Tibial artery (tissue), 4 donors: ENCODE measurements at regions not wholly inside any gene's neighbourhood (a gene's known extent, or its start where the extent isn't known, plus 50 kb on each side); places are given as distances from the start of the nearest gene placed in this dataset.

Experiments used
- DNase-seq, 2 donors: peaks; one replicate each; pipeline ENCODE4 v3.0.0-alpha.2; 2019
- H3K27ac ChIP-seq, 2 donors: fragments of 200-600 bp; sonication (generic) in 1 of 2; 1 replicate in 1 of 2; 2 replicates in 1 of 2; pipeline ENCODE4 v1.5.1; 2018 to 2019; ENCODE audit warnings: mild to moderate bottlenecking in 1 of 2
- H3K27me3 ChIP-seq, 2 donors: fragments of 200-600 bp; sonication (generic) in 1 of 2; one replicate each; pipeline versions ENCODE4 v1.5.1 to v1.6.0; 2016 to 2019
- H3K36me3 ChIP-seq, 3 donors: fragments of 200-600 bp; sonication (generic) in 2 of 3; one replicate each; pipeline ENCODE4 v1.5.1; 2016 to 2019; ENCODE audit warnings: mild to moderate bottlenecking in 2 of 3
- H3K4me1 ChIP-seq, 4 donors: fragments of 200-600 bp; sonication (generic) in 2 of 4; 1 replicate in 3 of 4; 2 replicates in 1 of 4; pipeline ENCODE4 v1.5.1; 2016 to 2019
- H3K4me3 ChIP-seq, 2 donors: fragments of 200-600 bp; sonication (generic) in 1 of 2; 1 replicate in 1 of 2; 2 replicates in 1 of 2; pipeline ENCODE4 v1.5.1; 2018 to 2019; ENCODE audit warnings: mild to moderate bottlenecking in 2 of 2
- H3K9me3 ChIP-seq, 3 donors: fragments of 200-600 bp; sonication (generic) in 1 of 3; one replicate each; pipeline ENCODE4 v1.5.1; 2016 to 2019
- intact Hi-C: fragments of 100-400 bp; cut with DNase I; formaldehyde crosslinking; loops from one replicate; pipeline ENCODE4 v1.15.0; 2023; ENCODE audit warnings: low total_unique reads
- TF ChIP-seq, protein P1 (sequence below), 2 experiments: fragments of 200-600 bp in 1 of 2; fragments of 450-650 bp in 1 of 2; IDR thresholded peaks; one replicate each; pipeline ENCODE4 v1.5.1; 2017 to 2019; ENCODE audit warnings: antibody characterized with exemption in 2 of 2, mild to moderate bottlenecking in 1 of 2, moderate library complexity in 1 of 2

GRCh38 chr7:11300241-11300640 lies 326.6 kb downstream of the PHF14 start:
- H3K36me3 ChIP-seq, result no peaks in the 10 kb centered on the region
- H3K4me1 ChIP-seq, result no peaks in the 10 kb centered on the region
- no peak for DNase-seq
- H3K4me3 ChIP-seq, result no peak overlapping the region
- intact Hi-C loops, result no loop called here
- TF ChIP-seq, protein P1, sequence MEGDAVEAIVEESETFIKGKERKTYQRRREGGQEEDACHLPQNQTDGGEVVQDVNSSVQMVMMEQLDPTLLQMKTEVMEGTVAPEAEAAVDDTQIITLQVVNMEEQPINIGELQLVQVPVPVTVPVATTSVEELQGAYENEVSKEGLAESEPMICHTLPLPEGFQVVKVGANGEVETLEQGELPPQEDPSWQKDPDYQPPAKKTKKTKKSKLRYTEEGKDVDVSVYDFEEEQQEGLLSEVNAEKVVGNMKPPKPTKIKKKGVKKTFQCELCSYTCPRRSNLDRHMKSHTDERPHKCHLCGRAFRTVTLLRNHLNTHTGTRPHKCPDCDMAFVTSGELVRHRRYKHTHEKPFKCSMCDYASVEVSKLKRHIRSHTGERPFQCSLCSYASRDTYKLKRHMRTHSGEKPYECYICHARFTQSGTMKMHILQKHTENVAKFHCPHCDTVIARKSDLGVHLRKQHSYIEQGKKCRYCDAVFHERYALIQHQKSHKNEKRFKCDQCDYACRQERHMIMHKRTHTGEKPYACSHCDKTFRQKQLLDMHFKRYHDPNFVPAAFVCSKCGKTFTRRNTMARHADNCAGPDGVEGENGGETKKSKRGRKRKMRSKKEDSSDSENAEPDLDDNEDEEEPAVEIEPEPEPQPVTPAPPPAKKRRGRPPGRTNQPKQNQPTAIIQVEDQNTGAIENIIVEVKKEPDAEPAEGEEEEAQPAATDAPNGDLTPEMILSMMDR (IDR thresholded peaks at IDR 0.05), result no peak
- H3K27ac ChIP-seq, result no peak overlapping the region
- no peaks in the 10 kb centered on the region for H3K27me3 ChIP-seq
- no peaks in the 10 kb centered on the region for H3K9me3 ChIP-seq

GRCh38 chr7:11302121-11302520 lies 328.4 kb downstream of the PHF14 start:
- no peak overlapping the region for H3K4me3 ChIP-seq
- intact Hi-C loops, result no loop called here
- no peak for DNase-seq
- H3K27ac ChIP-seq, result no peak overlapping the region
- no peaks in the 10 kb centered on the region for H3K9me3 ChIP-seq
- TF ChIP-seq, protein P1 (IDR thresholded peaks at IDR 0.05), result no peak
- H3K36me3 ChIP-seq, result no peaks in the 10 kb centered on the region
- no peaks in the 10 kb centered on the region for H3K27me3 ChIP-seq
- no peaks in the 10 kb centered on the region for H3K4me1 ChIP-seq

DNA sequence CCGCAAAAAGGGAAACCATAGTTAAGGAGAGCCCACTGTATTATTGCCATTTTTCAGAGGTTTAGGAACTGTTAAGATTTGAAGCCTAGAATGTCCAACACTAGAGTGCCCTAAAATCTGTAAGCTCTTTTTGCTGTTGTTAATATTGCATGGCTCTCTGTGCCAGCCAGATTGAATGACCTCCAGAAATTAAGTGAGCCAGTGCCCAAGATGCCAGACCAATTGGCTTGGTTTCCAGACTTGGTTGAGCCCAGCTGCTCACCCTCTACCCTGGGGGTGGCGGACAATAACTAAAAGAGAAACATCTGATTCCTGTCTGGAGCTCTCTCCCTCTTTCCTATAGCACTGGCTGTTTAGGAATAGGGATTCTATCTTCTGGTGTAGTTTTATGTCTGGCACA lies 340.1 kb downstream of the PHF14 start:
- Histone ChIP-seq H3K4me1 (no peaks in the 10 kb centered on the region), H3K36me3 (no peaks in the 10 kb centered on the region), H3K27ac (no peak overlapping the region), H3K4me3 (no peak overlapping the region), H3K27me3 (no peaks in the 10 kb centered on the region), H3K9me3 (no peaks in the 10 kb centered on the region)
- DNase-seq, result no peak
- TF ChIP-seq, protein P1 (IDR thresholded peaks at IDR 0.05), result no peak
- intact Hi-C loops, result no loop called here

DNA sequence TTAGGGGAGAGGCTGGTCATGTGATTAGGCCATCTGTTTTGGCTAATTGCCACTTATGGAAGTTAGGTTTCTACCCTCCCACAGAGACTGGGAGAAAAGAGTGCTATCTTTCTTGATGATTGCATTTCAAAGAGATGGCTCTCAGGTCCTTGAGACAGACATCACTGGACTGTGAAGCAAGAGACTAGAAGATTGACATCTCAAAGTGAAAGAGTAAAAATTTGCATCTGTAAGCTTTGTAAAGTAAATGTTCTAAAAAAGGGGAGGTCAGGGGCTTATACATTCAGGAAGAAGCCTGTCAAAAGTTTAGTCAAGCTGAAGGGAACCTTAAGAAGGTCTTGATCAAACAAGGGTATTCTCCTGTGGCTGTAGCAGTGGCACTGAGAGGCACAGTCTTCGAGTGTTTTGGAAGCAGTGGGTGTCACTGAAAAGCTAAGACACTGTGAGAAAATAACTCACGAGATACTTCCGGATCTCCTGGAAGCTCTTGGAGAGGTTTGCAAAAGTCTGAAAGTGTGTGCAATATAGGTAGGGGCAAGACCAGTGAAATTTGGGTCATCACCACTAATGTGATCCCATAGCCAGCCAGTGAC lies 342.1 kb downstream of the PHF14 start:
- Histone ChIP-seq H3K27ac (no peak overlapping the region), H3K4me1 (no peaks in the 10 kb centered on the region), H3K9me3 (no peaks in the 10 kb centered on the region), H3K4me3 (no peak overlapping the region), H3K27me3 (no peaks in the 10 kb centered on the region), H3K36me3 (no peaks in the 10 kb centered on the region)
- TF ChIP-seq, protein P1 (IDR thresholded peaks at IDR 0.05), result no peak
- DNase-seq, result no peak
- intact Hi-C loops, result no loop called here

- TF ChIP-seq, protein P1 (IDR thresholded peaks at IDR 0.05), result no peak
Observed at GRCh38 chr7:11317766-11318165, 344.1 kb downstream of the PHF14 start.

More at GRCh38 chr7:11317766-11318165, 344.1 kb downstream of the PHF14 start:
- Histone ChIP-seq H3K4me1 (no peaks in the 10 kb centered on the region), H3K36me3 (no peaks in the 10 kb centered on the region), H3K9me3 (no peaks in the 10 kb centered on the region), H3K27me3 (no peaks in the 10 kb centered on the region), H3K27ac (no peak overlapping the region), H3K4me3 (no peak overlapping the region)
- intact Hi-C loops, result no loop called here
- DNase-seq, result no peak
